Calu3 (cell line): ENCODE measurements at regions not wholly inside any gene's neighbourhood (a gene's known extent, or its start where the extent isn't known, plus 50 kb on each side); places are given as distances from the start of the nearest gene placed in this dataset.
A peak's percentile ranks its signal among the peaks of the same experiment; 100 is the strongest.

Experiments used
- BruUV-seq: library from RNA; stranded (reverse); fragments of 400-500 nt; replicated peaks from 2 replicates; lab custom pipeline; 2021; lab: Mats Ljungman, UMichigan
- CTCF ChIA-PET: fragments of 300-600 bp; sonication (Branson Sonifier 250); formaldehyde crosslinking; loops from one replicate; lab custom pipeline; 2022; ENCODE audit warnings: antibody characterized with exemption; lab: Charles Lee
- DNase-seq: peaks from one replicate; pipeline ENCODE4 v3.0.0; 2022
- H3K27ac Mint-ChIP-seq: one replicate; pipeline ENCODE4 v1.8.0; 2022; ENCODE audit warnings: mixed read lengths; ENCODE audit not compliant: unreplicated experiment
- H3K27me3 Mint-ChIP-seq: one replicate; pipeline ENCODE4 v1.8.0; 2022; ENCODE audit warnings: mixed read lengths; ENCODE audit not compliant: unreplicated experiment
- H3K36me3 Mint-ChIP-seq: one replicate; pipeline ENCODE4 v1.8.0; 2022; ENCODE audit warnings: mild to moderate bottlenecking, moderate library complexity, mixed read lengths; ENCODE audit not compliant: insufficient read depth, unreplicated experiment
- H3K4me1 Mint-ChIP-seq: one replicate; pipeline ENCODE4 v1.8.0; 2022; ENCODE audit warnings: mild to moderate bottlenecking, low read depth, mixed read lengths; ENCODE audit not compliant: unreplicated experiment
- H3K4me3 Mint-ChIP-seq: one replicate; pipeline ENCODE4 v1.8.0; 2022; ENCODE audit warnings: mild to moderate bottlenecking, low read depth, moderate library complexity, mixed read lengths; ENCODE audit not compliant: unreplicated experiment
- H3K9me3 Mint-ChIP-seq: one replicate; pipeline ENCODE4 v1.8.0; 2022; ENCODE audit warnings: low read depth, mixed read lengths; ENCODE audit not compliant: unreplicated experiment
- intact Hi-C: fragments of 100-400 bp; cut with micrococcal nuclease; formaldehyde crosslinking; loops from one replicate; pipeline ENCODE4 v1.10.0; 2022; ENCODE audit not compliant: unreplicated experiment
- TF ChIP-seq, protein P1 (sequence below): fragments of 200-600 bp; IDR thresholded peaks from one replicate; pipeline ENCODE4 v1.8.0; 2022; ENCODE audit warnings: antibody characterized with exemption; ENCODE audit not compliant: unreplicated experiment

DNA sequence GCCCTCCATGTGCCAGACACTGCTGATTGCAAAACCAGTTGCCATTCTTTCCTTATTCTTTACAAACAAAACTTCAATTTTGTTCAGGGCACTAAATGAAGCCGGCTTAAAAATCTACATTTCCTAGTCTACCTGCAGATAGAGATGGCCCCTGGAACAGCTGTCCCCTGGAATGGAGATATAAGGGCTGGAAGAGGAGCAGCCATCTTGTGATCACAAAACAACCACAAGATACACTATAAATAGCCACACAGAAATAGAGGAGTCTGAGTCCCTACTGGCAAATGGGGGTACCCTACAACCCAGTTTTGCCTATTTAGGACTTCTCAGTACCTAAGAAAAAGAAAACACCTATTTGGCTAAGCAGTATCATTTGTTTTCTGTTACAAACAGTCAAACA lies 115.9 kb upstream of the BEND6 start:
- no TSS peak for BruUV-seq
- Mint-ChIP-seq H3K27ac (peak overlapping the region; percentile 57), H3K4me3 (peak overlapping the region; percentile 35), H3K4me1 (peaks cover 35% of the 10 kb centered on the region), H3K27me3 (no peaks in the 10 kb centered on the region), H3K36me3 (peaks cover 28% of the 10 kb centered on the region), H3K9me3 (no peaks in the 10 kb centered on the region)
- intact Hi-C loops, result loop anchor here (5.0 kb wide), 1 partner anchor 67 kb away; no protein-coding TSS in a partner anchor
- DNase-seq, result no peak
- TF ChIP-seq, protein P1, sequence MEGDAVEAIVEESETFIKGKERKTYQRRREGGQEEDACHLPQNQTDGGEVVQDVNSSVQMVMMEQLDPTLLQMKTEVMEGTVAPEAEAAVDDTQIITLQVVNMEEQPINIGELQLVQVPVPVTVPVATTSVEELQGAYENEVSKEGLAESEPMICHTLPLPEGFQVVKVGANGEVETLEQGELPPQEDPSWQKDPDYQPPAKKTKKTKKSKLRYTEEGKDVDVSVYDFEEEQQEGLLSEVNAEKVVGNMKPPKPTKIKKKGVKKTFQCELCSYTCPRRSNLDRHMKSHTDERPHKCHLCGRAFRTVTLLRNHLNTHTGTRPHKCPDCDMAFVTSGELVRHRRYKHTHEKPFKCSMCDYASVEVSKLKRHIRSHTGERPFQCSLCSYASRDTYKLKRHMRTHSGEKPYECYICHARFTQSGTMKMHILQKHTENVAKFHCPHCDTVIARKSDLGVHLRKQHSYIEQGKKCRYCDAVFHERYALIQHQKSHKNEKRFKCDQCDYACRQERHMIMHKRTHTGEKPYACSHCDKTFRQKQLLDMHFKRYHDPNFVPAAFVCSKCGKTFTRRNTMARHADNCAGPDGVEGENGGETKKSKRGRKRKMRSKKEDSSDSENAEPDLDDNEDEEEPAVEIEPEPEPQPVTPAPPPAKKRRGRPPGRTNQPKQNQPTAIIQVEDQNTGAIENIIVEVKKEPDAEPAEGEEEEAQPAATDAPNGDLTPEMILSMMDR, result no peak
- CTCF ChIA-PET, result no interaction called here

DNA sequence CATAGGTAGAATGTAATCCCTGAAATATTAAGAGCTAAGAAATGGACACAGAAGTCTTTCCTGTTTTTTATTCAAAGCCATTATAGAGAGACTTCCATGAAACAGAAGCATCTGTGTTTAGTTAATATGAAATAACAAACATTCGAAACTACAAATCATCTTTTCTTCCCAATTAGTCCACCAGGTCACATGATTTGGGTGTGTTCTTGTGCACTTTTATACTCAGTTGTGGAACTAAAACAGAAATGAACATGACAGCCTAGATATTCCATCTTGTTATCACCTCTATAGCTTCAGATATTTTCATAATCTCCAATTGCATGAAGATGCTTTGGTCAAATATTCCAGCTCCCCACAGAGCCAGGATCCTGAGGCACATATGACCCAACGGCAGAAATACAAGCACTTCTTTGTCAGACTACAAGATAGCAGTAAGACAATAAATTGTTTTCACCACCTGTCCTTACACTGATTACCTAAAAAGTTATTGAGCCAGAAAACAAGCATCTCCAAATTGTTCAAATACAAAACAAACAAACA lies 116.8 kb upstream of the BEND6 start:
- intact Hi-C loops, result loop anchor here (5.0 kb wide), 1 partner anchor 66 kb away; no protein-coding TSS in a partner anchor
- no peaks in the 10 kb centered on the region for H3K9me3 Mint-ChIP-seq
- no peaks in the 10 kb centered on the region for H3K27me3 Mint-ChIP-seq
- CTCF ChIA-PET, result interaction anchor here (0.9 kb wide), 1 partner anchor 23 kb away, joined by 3 read pairs; no protein-coding TSS in a partner anchor
- DNase-seq, result no peak
- no TSS peak for BruUV-seq
- peak overlapping the region; percentile 45 for H3K4me3 Mint-ChIP-seq
- peaks cover 35% of the 10 kb centered on the region for H3K4me1 Mint-ChIP-seq
- TF ChIP-seq, protein P1, result no peak
- H3K36me3 Mint-ChIP-seq, result peaks cover 23% of the 10 kb centered on the region
- peak overlapping the region; percentile 57 for H3K27ac Mint-ChIP-seq

DNA sequence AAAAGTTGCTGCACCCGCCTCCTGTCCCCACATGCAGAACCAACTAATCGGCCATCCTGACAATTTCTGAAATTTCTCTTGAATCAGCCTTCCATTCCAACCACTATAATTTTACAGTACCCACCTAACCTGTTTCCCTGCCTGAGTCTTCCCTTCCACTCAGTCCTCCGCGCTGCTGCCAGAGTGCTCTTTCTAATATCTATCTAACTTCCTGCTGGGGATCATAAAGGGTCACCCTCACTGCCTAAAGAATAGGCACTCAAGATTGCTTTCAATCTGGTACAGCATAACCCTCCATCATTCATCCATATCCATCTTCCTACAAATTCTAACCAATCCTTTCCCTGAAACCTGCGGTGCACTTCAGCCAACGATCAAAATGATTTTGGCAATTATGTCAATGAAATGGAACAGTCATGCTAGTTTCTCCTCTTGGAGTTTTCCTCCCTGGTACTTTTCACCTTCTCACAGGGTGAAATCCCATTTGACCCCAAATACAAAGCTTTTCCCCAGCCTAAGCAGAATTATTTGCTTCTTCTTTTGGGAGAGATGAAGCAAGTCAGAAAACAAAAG lies 117.5 kb upstream of the BEND6 start:
- Mint-ChIP-seq H3K4me1 (peaks cover 35% of the 10 kb centered on the region), H3K9me3 (no peaks in the 10 kb centered on the region), H3K27ac (peak overlapping the region; percentile 57), H3K27me3 (no peaks in the 10 kb centered on the region), H3K4me3 (peak overlapping the region; percentile 45), H3K36me3 (peaks cover 16% of the 10 kb centered on the region)
- DNase-seq, result peak; percentile 43
- no TSS peak for BruUV-seq
- TF ChIP-seq, protein P1, result no peak
- CTCF ChIA-PET, result no interaction called here
- intact Hi-C loops, result loop anchor here (5.0 kb wide), 1 partner anchor 65 kb away; no protein-coding TSS in a partner anchor

DNA sequence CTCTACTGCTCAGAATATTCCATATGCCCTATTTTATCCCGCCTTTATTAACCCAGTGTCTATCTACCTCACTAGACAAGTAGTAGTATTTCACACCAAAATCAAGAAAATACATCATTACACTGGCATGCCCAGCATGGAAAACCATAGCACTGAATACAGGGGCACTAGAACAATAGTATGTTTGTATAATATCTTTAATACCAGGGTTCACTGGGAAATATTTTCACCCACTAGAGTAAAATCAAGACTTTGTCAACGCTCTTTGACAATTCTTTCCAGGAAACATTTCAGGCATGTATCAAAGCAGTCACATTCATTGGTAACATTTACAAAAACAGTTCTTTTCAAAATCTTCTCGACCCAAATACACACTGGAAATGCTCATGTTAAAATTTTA lies 119.3 kb upstream of the BEND6 start:
- TF ChIP-seq, protein P1, result no peak
- Mint-ChIP-seq H3K4me3 (no peak overlapping the region), H3K27ac (no peak overlapping the region), H3K36me3 (peaks cover 6% of the 10 kb centered on the region), H3K4me1 (peaks cover 39% of the 10 kb centered on the region), H3K9me3 (no peaks in the 10 kb centered on the region), H3K27me3 (no peaks in the 10 kb centered on the region)
- CTCF ChIA-PET, result no interaction called here
- DNase-seq, result no peak
- BruUV-seq, result no TSS peak
- intact Hi-C loops, result loop anchor here (5.0 kb wide), 1 partner anchor 63 kb away; no protein-coding TSS in a partner anchor
